Astrocyte of the hippocampus (primary cell): ENCODE measurements at regions not wholly inside any gene's neighbourhood (a gene's known extent, or its start where the extent isn't known, plus 50 kb on each side); places are given as distances from the start of the nearest gene placed in this dataset.
A peak's percentile ranks its signal among the peaks of the same experiment; 100 is the strongest.
"Not testable (repeated sequence)": the region's sequence is repeated elsewhere in the genome, so short reads cannot be mapped to it uniquely, and the experiment has no call there.

ENCODE experiments used
- DNase-seq: peaks from one replicate; pipeline ENCODE4 v3.0.0; 2011; ENCODE audit warnings: low read depth, low spot score

DNA sequence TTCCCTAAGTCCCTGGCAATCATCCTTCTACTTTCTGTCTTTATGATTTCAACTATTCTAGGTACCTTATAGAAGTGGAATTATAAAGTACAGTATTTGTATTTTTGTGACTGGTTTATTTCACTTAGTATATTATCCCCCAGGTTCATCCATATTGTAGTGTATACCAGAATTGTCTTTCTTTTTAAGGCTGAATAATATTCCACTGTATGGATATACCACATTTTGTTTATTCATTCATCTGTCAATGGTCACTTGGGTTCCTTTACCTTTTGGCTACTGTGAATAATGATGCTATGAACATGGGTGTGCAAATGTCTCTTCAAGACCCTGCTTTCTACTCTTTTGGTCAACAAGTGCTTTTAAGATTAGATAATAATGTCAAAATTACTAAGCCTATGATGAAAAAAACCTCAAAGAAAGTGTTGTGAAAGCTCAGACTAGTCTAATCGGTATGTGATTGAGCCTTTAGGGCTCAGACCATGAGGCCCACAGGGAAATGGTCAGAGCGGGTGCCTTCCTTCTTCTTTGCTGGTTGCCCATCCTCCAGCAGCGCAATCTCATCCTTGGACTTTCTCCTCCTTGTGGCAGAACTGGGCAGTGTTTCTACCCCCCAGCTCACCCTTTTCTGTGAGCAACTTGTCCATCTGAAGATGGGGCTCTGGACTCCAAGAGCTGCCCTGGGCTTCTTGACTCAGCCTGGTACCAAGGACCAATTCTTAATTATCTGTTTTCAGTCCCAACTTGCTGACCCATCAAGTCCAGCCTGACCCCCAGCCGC is 105.4 kb downstream of the TTC8 start:
- no peak for DNase-seq

DNA sequence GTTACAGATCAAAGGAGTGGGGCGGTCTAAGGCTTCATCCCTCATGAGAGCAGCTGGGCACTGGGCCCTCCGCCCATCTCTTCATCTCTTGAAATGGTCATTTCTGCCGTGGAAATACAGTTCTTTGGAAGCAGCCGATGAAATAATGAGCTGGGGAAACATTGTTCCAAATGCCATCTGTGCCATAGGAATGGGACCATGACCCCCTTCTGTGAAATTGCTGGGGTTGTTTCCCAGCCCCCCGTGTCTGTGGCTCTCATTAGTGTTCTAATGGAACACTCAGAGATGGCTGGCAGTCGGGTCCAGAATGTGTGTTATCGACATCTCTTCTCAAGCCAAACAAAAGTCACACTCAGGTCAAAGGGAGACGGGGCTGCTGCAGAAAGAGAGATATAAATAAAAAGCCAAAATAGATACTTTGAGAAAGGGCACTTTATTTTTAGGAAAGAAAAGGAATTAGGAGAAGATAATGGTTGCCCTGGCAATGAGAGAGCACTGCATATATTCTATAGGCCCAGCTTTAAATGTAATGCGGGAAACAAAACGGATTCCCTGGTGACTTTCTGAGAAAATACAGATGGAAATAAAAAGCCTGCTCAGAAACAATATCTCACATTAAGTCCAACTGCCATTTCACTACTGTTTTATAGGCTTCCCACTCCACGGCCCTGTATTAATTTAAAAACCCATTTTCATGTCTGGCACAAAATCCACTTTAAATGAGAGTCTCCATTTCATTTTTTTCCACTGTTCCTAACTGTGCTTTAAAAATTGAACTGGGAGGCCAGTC is 107.1 kb downstream of the TTC8 start:
- no peak for DNase-seq

DNA sequence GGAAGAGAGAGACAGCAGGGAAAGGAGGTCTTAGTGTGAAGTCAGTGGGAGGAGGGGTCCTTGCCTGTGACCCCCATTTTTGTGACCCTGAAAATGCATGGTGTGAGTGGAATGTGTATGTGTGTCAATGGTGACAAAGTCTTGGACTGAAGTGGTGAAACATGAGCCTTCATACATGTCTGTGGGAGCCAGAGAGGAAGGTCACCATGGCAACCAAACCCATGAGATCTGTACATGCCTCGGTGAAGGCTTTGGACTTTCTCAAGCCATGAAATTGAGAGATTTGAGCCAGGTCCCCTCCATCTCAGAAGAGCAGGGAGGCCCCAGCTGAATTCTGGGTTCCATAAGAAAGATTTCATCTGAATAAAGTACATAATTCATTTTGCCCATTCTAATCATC is 108.7 kb downstream of the TTC8 start:
- no peak for DNase-seq

DNA sequence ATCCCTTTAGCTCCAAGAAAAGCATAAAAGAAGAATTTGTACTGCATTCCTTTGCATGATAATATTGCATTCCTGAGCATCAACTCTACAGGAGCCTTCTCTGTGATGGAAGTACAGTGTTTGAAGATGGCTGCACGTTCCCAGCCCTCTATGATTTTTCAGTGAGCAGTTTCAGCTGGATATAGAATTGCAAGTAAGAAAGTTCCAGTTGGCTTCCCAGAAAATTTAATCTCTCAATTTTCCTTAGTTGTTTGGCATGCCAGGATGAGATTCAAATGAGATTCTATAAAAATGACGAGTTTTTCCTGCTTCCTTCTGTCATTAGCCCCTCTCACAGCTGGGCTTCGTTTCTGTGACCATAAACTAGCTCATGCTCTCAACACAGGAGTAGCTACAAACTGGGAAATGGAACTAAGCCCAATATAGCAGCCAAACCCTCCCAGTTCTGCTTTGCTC is 109.9 kb downstream of the TTC8 start:
- DNase-seq, result no peak

DNA sequence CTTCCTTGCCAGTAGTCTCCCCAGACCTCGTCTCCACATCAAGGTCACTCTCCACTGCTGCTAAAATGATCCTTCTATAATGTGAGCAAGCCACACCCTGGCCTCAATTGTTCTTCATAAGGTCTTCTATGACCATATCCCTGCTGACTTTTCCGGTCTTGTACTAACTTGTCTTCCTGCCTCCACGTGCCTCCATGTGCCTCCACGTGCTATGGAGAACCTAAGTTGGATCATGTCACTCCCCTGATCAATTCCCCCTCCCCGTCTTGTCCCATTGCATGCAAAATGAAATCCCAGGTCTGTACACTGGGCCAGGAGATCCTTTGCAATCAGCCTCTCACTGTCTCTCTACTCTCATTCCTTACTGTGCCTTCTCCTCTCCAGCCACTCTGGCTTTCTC is 110.6 kb downstream of the TTC8 start:
- no peak for DNase-seq

DNA sequence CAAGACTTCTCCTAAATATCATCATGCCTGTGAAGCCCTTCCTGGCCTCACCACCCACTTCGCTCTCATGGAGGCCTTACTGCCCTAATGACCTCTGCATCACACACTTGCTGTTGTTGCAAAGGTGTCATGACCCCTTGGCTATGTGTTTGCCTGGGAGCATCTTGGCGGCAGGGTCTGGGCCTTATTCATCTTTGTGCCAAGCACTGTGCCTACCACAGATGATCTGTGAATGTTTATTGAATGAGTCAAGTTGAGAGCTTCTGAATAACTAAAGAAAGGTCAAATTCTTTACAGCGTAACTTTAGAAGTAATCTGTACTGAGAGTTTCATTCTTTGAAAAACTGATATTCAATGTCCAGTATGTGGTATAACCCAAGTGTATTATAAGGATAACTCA is 113.3 kb downstream of the TTC8 start:
- DNase-seq, result no peak

DNA sequence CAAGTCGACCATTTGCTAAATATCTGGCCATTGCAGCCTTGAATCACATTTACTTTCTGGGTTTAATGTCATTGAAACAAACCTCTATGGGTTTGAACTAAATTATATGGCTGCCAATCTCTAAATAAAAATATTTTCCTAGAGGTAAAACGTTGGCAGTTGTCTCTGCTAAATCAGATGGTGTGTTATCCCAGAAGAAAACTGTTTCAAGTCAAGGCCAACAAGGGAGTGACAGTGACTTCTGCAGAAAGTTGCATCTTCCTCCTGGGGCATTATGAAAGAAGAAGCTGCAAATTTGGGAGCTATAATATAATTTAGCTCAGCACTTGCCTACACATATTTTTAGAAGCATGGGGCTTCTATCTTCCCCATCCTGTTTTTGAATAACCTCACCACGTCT is 116.2 kb downstream of the TTC8 start:
- no peak for DNase-seq

DNA sequence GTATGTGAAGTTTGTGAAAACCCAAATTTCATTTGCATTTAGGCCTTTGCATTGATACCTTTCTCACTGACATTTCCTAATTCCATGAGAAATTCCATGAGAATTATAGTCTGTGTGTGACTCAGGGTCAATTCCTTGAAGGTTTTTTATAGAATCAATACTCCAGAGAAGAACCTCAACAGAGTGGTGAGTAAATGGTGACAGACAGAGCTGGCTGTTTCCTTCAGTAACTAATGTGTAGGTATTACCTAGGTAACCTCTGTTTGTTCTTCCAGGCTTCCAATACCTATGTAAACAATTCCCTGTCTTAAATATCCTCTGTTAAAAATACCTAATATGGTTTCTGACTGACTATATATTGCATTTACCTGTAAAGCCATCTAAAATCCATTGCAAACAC is 117.0 kb downstream of the TTC8 start:
- no peak for DNase-seq

DNA sequence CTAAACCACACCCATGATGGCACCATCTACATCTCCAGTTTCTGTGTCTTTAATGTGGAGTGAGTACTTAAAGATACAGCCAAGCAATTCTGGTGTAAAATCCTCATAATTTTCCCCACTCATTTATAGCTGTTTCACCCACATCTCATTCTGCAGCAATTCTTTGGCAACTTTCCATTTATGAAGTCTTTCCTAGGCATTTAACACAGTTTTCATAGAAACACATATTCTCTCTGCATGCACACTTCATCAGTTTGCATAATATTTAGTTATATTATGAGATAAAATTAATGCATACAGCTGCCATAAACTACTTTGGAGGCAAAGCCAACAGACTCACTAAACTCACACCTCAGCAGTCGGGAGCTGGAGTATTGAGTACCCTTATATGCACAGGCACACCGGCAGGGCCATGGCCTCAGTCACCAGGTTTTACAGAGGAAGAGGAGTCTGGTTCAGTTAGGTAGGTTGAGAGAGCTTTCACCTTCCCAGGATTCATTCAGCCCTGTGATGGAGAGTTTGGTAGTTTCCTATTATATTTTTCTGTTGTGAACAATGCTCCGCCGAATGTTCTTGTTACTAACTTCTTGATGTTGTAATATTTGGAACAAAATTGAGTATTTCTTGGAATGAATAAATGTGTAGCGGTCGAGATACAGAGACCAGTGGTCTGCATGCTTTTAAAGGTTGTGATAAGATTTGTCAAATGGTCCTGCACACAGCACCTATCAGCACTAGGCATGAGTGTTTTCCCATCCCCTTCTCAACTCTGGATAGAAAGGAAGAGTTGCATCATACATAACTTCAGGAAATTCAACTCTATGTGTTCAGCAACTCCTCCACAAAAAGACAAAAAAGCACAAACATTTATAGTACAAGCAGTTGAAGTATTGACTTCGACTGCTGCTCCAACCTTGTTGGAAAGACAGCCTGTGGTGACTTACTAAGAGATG is 123.5 kb downstream of the TTC8 start:
- no peak for DNase-seq

DNA sequence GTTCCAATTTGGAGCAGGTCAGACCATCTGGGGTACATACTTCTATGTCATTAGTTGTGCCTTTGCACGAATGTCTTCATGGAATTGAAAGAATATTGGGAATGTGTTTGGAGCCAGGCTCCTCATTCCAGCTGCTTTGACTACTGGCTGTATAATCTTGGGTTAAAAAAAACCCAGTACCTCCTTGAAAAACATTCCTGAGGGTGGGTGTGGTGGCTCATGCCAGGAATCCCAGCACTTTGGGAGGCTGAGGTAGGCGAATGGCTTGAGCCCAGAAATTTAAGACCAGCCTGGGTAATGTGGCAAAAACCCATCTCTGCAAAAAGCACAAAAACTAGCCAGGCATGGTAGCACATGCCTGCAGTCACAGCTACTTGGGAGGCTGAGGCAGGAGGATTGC is 125.6 kb downstream of the TTC8 start:
- no peak for DNase-seq

DNA sequence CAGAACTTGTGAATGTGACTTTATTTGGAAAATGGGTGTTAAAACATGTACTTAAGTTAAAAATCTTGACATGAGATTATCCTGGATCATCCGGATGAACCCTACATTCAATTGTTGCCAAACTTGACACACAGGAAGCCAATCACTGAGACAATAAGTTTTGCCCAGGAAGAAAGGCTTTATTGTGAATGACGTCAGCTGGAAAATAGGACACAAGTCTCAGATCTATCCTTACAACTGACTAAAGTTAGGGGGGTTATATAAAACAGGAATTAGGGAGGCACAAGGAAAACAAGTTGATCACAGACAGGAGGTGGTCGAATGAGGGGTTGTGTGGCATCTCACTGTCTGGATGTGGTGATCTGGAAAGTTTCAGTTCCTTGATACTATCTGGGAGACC is 126.9 kb downstream of the TTC8 start:
- no peak for DNase-seq

DNA sequence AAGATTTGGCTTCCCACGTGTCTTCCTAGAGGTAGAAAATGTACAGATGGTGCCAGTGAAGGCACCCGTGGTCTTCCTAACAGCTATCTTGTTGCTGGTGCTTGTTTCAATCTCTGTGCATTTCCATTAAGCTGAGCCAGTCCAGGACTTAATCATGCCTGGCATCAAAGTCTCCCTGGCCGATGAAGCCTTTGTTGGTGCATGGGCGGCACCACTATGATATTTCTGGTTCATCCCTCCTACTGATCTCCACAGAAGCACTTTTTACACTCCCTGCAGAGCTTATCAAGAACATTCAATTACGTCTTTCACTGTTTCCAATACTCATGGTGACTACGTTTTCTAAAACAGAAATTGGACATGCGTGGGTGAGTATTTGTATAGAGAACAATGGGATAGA is 128.4 kb downstream of the TTC8 start:
- no peak for DNase-seq

DNA sequence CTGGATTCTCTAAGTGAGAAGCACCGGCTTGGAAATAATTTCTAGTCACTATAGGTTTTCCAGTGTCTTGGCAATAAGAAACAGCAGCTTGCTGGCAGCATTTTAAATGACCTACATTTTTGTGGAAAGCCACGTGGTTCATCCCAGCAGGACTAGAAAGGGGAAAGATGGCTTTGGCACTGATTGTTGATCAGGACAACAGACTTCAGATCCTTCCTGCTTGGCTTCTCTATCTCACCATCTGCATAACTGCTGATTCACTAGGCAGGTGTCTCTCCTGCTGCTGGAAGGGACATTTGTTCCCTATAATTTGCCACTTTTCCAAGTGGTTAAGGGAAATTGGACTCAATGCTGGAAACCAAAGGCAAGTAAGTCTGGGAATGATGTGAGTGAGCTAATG is 131.0 kb downstream of the TTC8 start:
- DNase-seq, result peak; percentile 33

DNA sequence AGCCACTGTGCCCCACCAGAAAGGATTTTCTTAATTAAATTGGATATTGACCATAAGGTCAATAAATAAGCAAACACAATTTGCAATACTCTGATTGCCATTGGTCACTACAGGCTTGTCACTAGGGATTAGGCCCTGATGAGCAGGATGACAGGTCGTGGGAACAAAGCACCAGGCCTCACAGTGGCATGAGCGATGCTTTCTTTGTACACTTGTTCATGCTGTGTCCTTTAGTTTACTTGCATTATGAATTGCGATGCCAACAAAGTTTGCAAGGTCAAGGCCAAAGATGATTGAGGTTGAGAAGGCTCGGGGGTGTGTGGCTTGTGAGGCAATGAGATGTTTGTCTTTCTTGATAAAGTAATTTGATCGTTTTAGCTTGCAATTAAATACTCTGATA is 136.0 kb downstream of the TTC8 start:
- DNase-seq, result no peak

DNA sequence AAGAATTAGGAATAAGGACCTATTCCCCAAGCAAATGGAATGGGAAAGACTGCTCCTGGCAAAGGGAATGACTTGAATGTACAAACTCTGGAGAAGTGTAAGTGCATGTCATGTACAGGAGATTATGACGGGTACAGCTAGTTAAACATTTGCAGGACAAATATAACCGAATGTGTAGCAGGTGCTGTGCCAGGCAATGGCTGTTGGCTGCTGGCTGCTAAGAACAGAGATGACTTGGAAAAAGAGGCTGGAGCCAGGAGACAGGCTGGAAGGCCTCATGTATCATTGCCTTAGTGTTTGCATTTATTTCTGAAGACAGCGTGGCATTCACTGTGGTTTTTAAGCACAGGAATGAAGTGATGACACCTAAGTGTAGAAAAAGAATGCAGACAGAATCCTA is 136.8 kb downstream of the TTC8 start:
- DNase-seq, result no peak

DNA sequence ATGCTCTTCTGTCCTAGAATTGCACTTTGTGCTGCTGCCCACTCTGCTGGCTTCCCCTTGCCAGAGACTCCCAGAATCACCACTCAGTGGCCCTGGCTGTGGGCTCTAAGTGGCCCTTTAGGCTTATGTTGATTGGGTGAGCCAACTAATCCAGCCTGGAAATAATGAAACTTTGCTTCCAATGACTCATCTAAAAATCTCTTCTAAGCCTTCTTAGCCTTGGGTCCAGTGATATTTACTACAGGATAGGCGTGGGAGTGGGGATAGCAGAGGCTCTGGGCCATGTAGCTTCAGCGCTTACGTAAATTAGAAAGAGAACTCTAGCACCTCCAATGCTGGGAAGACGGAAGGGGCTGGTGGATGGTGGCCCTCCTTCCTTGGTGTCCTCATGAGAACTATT is 137.9 kb downstream of the TTC8 start:
- no peak for DNase-seq

DNA sequence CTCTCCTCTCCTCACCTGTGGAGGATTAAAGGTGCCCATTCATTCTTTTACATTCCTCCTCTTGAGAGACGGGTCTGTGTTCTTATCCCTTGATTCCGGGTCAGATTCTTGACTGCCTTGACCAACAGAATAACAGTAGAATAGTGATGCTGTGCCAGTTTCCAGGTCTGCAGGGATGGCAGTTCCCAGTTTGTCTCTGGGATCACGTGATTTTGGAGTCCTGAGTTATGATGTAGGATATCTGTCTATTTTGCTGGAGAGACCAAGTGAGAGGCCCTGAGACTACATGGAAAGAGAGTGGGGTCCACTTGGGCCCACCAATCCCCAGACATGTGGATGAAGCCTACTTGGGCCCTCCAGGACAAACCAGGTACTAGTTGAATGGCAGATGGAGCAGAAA is 142.8 kb downstream of the TTC8 start:
- DNase-seq, result no peak

DNA sequence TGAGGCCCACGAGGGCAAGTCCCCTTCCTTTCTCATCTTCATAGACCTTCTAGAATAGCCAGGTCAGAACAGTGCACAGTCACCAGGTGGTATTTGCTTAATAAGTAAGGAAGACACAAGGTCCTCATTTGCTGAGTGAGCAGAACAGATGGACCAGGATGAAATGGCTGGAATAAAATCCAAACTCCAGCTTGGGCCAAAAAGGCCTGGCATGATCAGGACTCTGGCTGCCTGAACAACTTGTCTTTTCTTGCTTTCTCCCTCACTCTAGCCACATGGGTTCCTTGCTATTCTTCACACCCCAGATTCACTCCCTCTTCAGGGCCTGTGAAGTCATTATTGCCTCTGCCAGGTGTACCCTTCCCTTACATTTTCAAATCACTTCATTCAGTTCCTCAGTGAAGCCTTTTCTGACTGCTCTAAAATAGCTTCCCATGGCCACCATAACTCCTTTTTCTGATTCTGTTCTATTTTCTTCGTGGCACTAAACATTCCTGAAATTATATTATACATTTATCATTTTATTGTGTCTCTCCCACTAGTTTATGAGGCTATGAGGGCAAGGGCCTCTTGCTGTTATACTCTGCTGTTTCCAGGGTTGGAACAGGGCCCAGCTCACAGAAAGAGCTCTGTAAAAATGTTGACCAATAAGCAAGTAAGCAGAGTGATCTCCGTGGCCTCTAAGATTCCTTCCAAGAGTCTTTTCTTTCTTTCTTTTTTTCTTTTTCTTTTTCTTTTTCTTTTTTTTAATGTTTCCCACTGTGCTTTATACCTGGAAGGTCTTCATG is 150.8 kb downstream of the TTC8 start:
- DNase-seq, result no peak

DNA sequence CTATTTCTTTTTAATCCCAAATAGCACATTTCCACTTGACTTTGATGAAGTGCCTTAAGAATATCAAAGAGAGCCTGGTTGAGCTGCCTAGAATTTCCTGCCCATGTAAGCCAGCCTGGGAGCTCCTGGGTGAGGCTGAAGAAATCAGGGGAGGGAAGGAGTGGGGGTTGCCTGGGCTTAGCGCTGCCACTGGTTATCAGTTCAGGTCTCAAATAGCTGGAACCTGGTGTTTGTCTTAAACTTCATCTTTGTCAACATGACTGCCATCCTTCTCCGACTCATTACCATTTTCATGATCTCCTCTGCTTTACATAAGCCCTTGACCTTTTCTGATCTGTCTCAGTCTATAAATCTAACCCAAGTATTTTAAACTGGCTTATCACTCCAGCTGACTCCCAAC is 151.5 kb downstream of the TTC8 start:
- no peak for DNase-seq

DNA sequence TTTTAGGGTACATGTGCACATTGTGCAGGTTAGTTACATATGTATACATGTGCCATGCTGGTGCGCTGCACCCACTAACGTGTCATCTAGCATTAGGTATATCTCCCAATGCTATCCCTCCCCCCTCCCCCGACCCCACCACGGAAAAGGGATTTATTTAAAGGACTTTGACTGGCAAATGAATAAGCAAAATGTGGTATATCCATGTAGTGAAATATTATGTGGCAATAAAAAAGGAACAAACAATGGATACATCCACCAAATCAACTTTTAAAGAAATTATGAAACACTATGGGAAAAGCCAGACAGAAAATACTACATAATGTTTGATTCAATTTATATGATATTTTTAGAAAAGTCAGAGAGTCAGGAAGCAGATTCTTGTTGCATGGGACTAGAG is 156.5 kb downstream of the TTC8 start:
- not testable (repeated sequence) for DNase-seq

DNA sequence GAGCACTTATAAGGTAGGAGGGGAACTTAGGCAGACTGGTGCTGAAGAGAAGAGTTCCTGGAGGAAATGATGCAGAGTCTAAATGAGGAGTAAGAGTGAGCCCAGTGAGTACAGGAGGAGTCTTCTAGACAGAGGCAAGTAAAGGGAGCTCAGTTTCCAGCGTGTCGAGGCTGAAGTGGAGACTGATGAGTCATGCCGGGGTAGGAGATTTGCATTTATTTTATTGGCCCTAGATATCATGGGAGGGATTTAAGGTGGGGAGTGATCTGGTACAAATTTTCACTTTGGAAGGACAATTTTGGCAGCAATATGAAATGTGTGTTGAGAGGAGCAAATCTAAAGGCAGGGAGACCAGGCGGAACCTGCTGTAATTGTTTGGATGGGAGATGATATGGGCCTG is 157.5 kb downstream of the TTC8 start:
- no peak for DNase-seq
